GM13976 (cell line): ENCODE measurements at regions not wholly inside any gene's neighbourhood (a gene's known extent, or its start where the extent isn't known, plus 50 kb on each side); places are given as distances from the start of the nearest gene placed in this dataset.

Experiments used
- DNase-seq: peaks from one replicate; pipeline ENCODE4 v3.0.0; 2012; ENCODE audit warnings: low spot score
- in situ Hi-C: fragments of 300-500 bp; cut with MboI; formaldehyde crosslinking; loops from one replicate; pipeline ENCODE4 v1.12.0; 2022; ENCODE audit warnings: low sequenced_read_pairs, mixed read lengths, inconsistent platforms; ENCODE audit not compliant: unreplicated experiment
- TF ChIP-seq, protein P1 (sequence below): IDR thresholded peaks from 2 replicates; pipeline ENCODE4 v1.5.1; 2012; ENCODE audit warnings: borderline replicate concordance, mild to moderate bottlenecking; ENCODE audit not compliant: insufficient read depth; ENCODE audit errors: extremely low read depth, missing control alignments, control extremely low read depth

DNA sequence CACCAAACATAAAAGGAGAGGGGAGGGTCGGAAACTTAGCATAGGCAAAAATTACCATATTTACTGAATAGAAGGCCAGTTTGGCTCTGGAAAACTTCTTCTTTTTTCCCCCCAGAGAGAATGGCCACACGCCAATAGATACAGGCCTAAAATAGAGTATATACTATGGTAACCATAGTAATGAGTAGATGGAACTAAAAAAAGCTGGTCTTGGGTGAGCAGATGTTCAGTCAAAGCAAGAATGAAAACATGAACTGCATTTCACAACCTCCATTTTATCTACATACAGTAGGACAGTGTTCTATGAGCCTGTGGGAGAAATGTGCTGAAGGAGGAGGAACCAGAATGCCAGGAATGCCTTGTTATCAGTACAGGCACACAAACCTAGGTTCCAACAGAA, 141.7 kb upstream of the SEMA3A start:
- in situ Hi-C loops = no loop called here
- TF ChIP-seq, protein P1, sequence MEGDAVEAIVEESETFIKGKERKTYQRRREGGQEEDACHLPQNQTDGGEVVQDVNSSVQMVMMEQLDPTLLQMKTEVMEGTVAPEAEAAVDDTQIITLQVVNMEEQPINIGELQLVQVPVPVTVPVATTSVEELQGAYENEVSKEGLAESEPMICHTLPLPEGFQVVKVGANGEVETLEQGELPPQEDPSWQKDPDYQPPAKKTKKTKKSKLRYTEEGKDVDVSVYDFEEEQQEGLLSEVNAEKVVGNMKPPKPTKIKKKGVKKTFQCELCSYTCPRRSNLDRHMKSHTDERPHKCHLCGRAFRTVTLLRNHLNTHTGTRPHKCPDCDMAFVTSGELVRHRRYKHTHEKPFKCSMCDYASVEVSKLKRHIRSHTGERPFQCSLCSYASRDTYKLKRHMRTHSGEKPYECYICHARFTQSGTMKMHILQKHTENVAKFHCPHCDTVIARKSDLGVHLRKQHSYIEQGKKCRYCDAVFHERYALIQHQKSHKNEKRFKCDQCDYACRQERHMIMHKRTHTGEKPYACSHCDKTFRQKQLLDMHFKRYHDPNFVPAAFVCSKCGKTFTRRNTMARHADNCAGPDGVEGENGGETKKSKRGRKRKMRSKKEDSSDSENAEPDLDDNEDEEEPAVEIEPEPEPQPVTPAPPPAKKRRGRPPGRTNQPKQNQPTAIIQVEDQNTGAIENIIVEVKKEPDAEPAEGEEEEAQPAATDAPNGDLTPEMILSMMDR = no peak
- peak; percentile 51 for DNase-seq

DNA sequence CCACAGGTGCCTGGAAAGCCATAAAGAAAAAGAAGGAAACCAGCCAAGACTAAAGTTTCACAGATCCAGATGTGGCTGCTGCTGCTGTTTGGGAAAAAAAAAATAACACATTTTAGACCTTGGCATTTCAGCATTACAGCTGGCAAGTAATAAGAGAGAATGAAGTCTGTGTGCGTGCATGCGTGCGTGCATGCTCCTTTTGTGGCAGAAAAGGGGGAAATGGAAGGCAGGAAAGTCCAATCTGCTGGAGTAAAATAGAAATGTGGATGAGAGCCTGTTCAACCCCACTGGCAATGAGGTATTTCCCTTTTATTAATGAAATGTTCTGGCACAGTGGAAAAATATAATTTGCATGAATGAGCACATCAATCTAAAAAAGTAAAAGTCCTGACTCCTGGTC, 137.0 kb upstream of the SEMA3A start:
- in situ Hi-C loops = no loop called here
- TF ChIP-seq, protein P1 = no peak
- DNase-seq = no peak

DNA sequence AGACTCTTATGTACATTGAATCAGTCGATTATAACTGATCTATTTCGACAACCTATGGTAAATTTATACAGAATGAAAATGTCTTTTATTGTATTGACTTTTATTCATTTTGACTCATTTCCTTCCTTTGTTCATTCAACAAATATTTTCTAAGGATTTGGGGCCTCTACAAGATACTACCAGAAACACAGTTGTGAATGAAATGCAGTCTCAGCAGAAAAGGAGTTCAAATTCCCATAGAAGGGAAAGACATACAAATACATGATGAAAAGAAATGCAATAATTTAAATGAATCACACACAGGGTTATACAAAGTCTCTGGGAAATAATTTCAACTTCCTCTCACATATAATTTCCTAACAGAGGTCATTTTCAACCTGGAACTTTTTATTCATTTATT, 134.0 kb upstream of the SEMA3A start:
- no peak for DNase-seq
- in situ Hi-C loops = no loop called here
- TF ChIP-seq, protein P1 = no peak

DNA sequence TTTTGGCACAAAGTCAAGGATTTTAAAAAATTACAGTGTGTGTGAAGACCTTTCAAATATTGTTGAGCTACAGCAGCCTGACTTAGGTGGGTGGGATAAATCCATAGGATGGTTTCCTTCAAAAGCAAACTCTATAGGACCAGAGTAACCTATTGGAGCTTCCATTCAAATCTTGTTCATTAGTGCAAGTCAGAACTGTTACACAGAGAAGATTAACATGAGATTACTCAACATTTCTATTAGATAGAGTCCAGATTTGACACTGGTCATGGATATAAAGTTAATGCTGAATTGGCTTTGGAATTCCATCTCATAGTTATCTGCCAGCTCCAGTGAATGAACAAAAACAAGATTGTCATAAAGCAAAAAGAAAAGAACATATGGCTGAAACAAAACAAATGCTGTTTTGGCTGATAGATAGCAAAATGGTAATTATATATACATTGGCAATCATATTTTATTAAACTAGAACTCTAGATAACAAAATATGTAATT, 129.6 kb upstream of the SEMA3A start:
- in situ Hi-C loops = no loop called here
- no peak for DNase-seq
- TF ChIP-seq, protein P1 = no peak

DNA sequence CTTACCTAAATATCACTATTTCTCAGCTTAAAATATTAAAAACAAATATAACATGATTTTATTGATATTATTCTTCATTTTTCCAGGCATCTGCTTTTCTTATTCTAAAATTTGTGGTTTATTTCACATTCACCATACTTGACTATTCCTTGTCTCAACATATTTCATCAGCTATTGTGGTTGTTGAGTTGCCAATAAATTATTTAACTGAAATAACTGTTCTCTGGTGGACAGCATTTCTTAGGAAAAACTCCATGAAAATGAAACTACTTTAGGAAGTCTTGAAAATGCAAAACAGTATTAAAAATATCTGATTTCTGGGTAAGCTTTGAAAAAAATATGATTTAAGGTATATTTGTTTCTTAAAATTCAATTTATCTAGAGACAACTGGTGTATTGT, 122.9 kb upstream of the SEMA3A start:
- TF ChIP-seq, protein P1 = no peak

DNA sequence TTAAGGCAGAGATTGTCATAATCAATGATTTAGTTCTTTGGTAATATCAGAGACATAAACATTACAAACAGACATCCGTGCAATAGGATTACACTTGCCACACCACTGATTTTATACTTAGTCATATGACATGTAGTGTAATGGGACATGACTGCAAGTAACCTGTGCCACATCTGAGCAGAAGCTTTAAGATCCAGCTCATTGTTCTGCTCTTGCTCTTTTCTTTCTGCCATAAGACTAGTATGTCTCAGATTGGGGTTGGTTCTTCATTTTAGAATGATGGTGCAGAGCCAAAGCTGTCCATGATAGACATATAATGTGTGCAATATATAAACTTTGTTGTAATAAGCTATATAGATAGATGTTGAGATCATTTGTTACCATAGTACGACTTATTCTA, 119.7 kb upstream of the SEMA3A start:
- DNase-seq = no peak
- TF ChIP-seq, protein P1 = no peak
- in situ Hi-C loops = no loop called here

More for the DNA sequence above, 122.9 kb upstream of the SEMA3A start:
- in situ Hi-C loops = no loop called here
- no peak for DNase-seq

DNA sequence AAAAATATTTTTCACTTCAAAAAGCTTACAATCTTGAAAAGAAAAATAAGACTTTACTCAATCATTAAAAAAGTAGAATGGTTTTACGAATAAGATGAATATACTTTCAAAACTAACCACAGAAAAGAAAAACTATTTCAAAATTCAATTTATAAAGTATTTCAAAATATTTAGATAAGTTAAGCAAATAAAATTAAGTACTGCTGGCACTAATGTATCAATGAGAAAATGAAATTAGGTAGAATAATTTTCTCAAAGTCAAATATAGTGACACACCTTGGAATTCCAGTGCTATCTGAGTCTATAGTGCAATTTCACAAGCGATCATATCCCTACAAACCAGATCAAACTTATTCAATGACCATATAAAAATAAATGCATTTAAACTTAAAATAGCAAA, 109.8 kb upstream of the SEMA3A start:
- in situ Hi-C loops = no loop called here
- DNase-seq = no peak
- TF ChIP-seq, protein P1 = no peak
